ENCODE measurements at regions not wholly inside any gene's neighbourhood (a gene's known extent, or its start where the extent isn't known, plus 50 kb on each side); places are given as distances from the start of the nearest gene placed in this dataset.

DNA sequence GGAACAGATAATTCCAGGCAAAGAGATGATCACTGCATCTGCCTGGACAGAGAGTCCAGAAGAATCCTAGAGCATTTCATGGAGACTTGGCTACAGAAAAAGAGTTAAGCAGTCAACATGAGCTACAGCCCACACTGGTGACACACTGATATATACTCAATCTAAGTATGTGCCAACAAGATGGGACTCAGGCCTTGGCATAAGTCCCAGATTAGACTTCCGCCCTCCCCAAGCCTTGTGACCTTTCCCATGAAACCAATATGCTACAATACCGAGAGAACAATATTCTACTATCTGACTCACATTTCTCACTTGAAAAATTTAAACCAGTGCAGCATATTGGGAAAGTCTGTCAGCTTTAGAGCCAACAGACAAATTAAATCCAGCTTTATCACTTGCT, 65.7 kb upstream of the SLITRK2 start:
- TF ChIP-seq, protein P1, sequence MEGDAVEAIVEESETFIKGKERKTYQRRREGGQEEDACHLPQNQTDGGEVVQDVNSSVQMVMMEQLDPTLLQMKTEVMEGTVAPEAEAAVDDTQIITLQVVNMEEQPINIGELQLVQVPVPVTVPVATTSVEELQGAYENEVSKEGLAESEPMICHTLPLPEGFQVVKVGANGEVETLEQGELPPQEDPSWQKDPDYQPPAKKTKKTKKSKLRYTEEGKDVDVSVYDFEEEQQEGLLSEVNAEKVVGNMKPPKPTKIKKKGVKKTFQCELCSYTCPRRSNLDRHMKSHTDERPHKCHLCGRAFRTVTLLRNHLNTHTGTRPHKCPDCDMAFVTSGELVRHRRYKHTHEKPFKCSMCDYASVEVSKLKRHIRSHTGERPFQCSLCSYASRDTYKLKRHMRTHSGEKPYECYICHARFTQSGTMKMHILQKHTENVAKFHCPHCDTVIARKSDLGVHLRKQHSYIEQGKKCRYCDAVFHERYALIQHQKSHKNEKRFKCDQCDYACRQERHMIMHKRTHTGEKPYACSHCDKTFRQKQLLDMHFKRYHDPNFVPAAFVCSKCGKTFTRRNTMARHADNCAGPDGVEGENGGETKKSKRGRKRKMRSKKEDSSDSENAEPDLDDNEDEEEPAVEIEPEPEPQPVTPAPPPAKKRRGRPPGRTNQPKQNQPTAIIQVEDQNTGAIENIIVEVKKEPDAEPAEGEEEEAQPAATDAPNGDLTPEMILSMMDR (IDR thresholded peaks at IDR 0.05): no peak
- TF ChIP-seq POLR2A (IDR thresholded peaks at IDR 0.05): no peak
